ENCODE measurements at regions not wholly inside any gene's neighbourhood (a gene's known extent, or its start where the extent isn't known, plus 50 kb on each side); places are given as distances from the start of the nearest gene placed in this dataset.

- TF ChIP-seq CTCF (IDR thresholded peaks at IDR 0.05), result no peak
- no peak for TF ChIP-seq POLR2AphosphoS5 (IDR thresholded peaks at IDR 0.05; ENCODE audit: low read depth, low read length)
- no peak for TF ChIP-seq NFIC (IDR thresholded peaks at IDR 0.05; ENCODE audit: borderline replicate concordance)
Observed at GRCh38 chr10:62517252-62517651, 143.1 kb downstream of the ZNF365 start.

Data from SK-N-SH (cell line).